ELR (cell line): ENCODE measurements at regions not wholly inside any gene's neighbourhood (a gene's known extent, or its start where the extent isn't known, plus 50 kb on each side); places are given as distances from the start of the nearest gene placed in this dataset.
A peak's percentile ranks its signal among the peaks of the same experiment; 100 is the strongest.
"Not testable (repeated sequence)": the region's sequence is repeated elsewhere in the genome, so short reads cannot be mapped to it uniquely, and the experiment has no call there.

Experiments used
- DNase-seq: peaks from one replicate; pipeline ENCODE4 v3.0.0-alpha.2; 2015; ENCODE audit warnings: low read depth

DNA sequence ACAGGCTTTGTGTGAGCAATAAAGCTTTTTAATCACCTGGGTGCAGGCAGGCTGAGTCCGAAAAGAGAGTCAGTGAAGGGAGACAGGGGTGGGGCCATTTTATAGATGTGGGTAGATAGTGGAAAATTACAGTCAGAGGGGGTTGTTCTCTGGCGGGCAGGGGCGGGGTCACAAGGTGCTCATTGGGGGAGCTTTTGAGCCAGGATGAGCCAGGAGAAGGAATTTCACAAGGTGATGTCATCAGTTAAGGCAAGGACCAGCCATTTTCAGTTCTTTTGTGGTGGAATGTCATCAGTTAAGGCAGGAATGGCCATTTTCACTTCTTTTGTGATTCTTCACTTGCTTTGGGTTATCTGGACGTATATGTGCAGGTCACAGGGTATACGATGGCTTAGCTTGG, 571.3 kb upstream of the PCDH7 start:
- DNase-seq, result not testable (repeated sequence)

DNA sequence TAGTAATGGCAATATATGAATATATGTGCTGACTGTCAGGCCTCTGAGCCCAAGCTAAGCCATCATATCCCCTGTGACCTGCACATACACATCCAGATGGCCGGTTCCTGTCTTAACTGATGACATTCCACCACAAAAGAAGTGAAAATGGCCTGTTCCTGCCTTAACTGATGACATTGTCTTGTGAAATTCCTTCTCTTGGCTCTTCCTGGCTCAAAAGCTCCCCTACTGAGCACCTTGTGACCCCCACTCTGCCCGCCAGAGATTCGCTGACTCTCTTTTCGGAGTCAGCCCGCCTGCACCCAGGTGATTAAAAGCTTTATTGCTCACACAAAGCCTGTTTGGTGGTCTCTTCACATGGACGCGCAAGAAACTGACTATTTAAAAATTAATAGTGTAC, 570.6 kb upstream of the PCDH7 start:
- DNase-seq, result not testable (repeated sequence)

DNA sequence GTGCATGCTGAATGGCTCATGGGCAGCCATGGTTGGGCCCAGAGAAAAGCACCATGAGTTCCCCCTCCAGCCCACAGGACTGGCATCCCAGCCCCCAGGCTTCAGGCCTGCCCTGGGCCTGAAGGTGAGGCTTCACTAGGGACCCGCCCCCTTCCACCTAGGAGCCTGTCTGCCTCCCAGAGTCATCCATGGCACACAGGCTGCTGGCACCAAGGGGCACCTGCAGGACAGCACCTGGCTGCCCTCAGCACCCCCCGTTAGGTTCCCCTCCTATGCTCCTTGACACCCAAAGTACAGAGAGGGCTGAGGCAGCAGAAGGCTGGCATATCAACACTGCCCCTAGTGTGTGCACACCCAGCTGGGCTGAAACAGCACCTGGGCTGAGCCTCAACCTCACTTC, 566.7 kb upstream of the PCDH7 start:
- no peak for DNase-seq

- no peak for DNase-seq
Measured at GRCh38 chr4:30160140-30160539, 560.0 kb upstream of the PCDH7 start.

DNA sequence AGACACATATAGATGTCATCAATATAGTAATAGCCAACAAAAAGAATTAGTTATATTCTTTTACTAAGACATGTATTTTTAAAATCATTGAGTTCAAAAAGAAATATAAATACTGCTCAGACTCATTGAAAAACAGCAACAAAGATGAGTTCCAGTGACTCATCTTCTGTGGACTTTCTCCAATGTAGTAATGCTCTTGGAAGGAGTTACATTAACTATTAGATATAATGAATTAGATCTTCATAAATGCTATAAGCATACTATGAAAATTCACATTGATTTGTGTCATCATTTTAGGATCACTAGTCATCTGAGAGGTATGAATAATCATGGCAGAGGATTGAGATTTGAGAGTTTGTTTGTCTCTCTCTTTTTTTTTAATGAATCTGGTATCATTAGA, 547.8 kb upstream of the PCDH7 start:
- DNase-seq, result peak; percentile 37

- DNase-seq, result no peak
Measured at GRCh38 chr4:30181512-30181911, 538.7 kb upstream of the PCDH7 start.

DNA sequence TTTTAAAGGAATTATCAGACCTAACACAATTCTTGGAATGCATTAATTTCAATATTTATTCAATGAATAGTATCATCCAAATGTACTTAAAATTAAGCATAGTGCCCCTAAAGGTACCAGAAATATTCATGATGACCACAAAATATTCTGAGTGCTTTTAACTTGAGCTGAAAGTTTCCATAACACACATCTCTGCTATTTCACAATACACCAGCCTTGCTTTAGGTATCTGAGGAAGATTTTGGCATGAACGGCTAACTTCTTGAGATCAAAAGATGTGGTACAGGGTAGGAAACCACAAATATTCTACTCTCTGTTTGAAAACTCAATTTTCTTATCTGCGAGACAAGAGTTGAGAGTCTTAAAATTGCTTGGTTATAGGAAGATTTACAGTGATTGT, 538.3 kb upstream of the PCDH7 start:
- DNase-seq, result no peak

GRCh38 chr4:30182786-30183185, 537.4 kb upstream of the PCDH7 start:
- DNase-seq, result peak; percentile 31

DNA sequence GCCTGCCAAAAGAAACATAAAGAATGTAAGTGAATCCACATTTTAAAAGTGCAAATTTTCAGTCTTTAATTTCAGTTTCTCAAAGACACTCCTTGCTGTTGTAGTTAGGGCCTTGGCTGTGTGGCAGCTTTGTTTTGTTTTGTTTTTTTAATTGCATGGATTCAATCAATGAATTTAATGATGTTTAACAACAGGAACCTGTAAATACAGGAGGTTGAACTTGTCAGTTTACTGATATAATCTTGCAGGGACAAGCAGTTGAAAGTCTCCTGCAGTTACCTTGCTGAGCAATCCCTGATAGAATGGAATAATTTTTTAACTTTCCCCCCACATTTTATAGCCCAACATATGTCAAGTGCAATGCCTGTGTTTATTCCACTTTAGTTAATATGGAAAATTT, 528.3 kb upstream of the PCDH7 start:
- DNase-seq, result no peak

- no peak for DNase-seq
Measured at GRCh38 chr4:30207389-30207788, 512.8 kb upstream of the PCDH7 start.

DNA sequence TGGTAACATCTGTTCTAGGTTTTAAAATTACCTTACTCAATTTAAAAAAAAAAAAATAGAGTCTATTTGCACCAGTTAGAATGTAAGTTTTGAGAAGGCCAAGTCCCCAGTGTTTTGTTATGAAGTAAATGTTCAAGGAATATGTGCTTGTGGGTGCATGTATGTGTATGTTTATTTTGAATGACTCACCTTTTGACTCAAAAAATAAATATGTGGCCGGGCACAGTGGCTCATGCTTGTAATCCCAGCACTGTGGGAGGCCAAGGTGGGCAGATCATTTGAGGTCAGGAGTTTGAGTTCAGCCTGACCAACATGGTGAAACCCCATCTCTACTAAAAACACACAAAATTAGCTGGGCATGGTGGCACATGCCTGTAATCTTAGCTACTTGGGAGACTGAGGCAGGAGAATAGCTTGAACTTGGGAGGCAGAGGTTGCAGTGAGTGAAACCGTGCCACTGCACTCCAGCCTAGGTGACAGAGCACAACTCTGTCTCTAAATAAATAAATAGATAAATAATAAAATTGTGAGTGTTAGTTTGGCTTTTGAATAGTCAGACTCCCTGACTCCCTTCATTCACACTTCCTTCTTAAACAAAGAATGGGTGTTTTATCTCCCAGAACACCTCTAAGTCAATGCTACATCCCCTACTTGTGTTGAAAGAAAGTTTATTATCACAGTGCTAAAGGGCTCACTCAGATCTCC, 511.3 kb upstream of the PCDH7 start:
- DNase-seq, result peak; percentile 80

GRCh38 chr4:30215973-30216372, 504.2 kb upstream of the PCDH7 start:
- not testable (repeated sequence) for DNase-seq

- DNase-seq, result no peak
Measured at GRCh38 chr4:30245140-30245539, 475.0 kb upstream of the PCDH7 start.

DNA sequence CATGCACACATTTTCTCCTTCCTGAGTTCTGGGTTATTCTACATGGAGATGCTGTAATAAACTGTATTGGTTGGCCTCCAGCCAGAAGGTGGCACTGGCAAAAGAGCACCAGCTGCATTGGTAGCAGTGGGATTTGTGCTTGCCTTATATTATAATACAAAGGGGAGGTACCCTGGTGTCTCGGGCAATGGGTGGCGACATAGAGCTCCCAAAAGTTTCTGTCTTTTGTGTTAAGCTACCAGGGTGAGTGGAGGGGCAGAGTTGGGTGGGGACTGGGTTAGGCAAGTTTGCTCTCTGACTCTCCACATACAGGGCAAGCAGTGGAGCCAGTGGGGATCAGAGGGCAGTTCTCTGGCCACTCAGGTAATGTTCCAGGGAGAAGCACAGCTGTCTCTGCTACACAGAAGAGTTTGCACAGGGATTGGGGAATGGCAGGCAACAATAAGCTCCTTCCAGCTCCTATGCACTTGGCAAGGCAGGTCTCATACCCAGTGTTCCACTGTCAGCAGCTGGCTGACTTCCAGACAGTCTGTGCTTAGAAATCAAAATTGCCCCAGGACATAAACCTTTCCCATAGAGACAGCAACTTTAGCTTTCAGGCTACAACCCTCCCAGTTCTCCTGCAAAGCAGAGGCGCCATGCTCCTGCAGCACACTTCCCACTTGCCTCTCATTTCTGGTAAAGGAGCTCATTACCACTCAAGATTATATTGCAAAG, 463.9 kb upstream of the PCDH7 start:
- DNase-seq, result peak; percentile 15

GRCh38 chr4:30258949-30259348, 461.2 kb upstream of the PCDH7 start:
- DNase-seq, result peak; percentile 67

DNA sequence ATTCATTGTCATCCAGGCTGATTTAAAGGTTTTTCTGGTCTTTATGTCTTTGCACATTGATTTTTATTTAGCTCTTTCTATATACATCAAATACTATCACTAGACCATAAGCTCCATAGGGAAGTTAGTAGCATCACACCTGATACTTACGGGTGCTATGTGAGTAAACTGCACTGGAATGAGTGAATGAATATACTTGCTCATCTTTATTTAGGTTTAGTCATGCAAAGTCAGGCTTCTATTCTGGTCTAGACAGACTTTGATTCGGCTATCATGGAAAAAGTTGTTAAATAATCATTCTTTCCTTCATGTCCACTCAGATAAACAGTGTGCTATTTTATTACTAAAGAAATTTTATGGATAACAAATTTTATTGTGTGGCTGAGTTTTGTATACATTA, 457.8 kb upstream of the PCDH7 start:
- DNase-seq, result peak; percentile 12

- no peak for DNase-seq
Measured at GRCh38 chr4:30264465-30264864, 455.7 kb upstream of the PCDH7 start.

- no peak for DNase-seq
Measured at GRCh38 chr4:30265716-30266115, 454.5 kb upstream of the PCDH7 start.

DNA sequence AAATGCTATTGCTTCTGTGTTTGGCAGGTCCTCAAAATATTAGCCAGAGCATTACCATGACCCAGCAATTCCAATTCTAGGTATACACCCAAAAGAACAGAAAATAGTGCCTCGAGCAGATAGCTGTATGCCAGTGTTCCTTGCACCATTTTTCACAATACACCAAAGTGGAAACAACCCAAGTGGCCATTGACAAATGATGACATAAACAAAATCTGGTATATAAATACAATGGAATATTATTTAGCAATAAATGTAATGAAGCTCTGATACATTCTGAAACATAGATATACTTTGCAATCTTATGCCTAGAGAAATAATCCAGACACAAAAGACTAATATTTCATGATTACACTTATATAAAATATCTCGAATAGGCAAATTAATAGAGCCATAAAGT, 451.8 kb upstream of the PCDH7 start:
- no peak for DNase-seq

- DNase-seq, result peak; percentile 34
Measured at GRCh38 chr4:30269850-30270249, 450.3 kb upstream of the PCDH7 start.

DNA sequence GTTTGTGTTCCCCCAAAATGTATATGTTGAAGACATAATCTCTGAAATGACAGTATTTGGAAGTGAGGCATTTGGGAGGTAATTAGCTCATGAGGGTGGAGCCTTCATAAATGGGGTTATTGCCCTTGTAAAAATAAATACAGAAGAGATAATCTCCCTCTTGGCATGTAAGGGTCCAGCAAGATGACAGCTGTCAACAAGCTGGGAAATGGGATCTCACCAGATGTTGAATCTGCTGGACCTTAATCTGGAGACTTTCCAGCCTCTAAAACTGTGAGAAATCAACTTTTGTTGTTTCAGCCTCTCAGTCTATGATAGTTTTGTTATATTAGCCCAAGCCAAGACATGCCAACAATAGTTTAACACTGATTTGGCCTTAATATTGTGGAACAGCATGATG, 438.2 kb upstream of the PCDH7 start:
- DNase-seq, result no peak

DNA sequence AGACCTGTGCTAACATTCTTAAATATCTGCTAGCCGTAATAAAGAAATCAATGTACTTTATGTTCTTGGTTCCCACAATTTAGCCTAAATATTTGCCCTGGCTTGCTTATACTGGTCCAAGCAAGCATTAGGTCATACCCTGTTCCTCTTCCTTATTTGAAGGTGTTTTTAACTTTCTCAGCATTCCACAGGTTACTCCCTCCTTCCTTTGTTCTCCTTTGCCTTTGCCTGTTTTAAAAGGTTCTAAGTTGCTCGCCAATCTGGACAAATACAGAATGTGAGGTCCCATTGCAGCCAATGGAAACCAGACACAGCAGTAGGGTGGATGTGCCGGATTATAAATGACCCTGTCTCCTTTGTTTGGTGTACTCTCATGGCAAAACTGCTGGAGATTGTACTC, 436.8 kb upstream of the PCDH7 start:
- DNase-seq, result no peak

- DNase-seq, result no peak
Measured at GRCh38 chr4:30294295-30294694, 425.9 kb upstream of the PCDH7 start.

- DNase-seq, result no peak
Measured at GRCh38 chr4:30295652-30296051, 424.5 kb upstream of the PCDH7 start.
